Esophagus muscularis mucosa (tissue), 4 donors: ENCODE measurements at regions not wholly inside any gene's neighbourhood (a gene's known extent, or its start where the extent isn't known, plus 50 kb on each side); places are given as distances from the start of the nearest gene placed in this dataset.

ENCODE experiments used
- DNase-seq: peaks from one replicate; pipeline ENCODE4 v3.0.0-alpha.2; 2017; ENCODE audit errors: extremely low spot score
- H3K27ac ChIP-seq, 4 donors: fragments of 200-600 bp; sonication (generic); replicated peaks in 1 of 4; 1 replicate in 3 of 4; 2 replicates in 1 of 4; pipeline ENCODE4 v1.5.1; 2016 to 2019; ENCODE audit warnings: mild to moderate bottlenecking in 1 of 4
- H3K27me3 ChIP-seq, 4 donors: fragments of 200-600 bp; sonication (generic); one replicate each; pipeline versions ENCODE4 v1.5.1 to v1.6.0; 2016 to 2019
- H3K36me3 ChIP-seq, 4 donors: fragments of 200-600 bp; sonication (generic); one replicate each; pipeline ENCODE4 v1.5.1; 2016 to 2019
- H3K4me1 ChIP-seq, 4 donors: fragments of 200-600 bp; sonication (generic); one replicate each; pipeline ENCODE4 v1.5.1; 2016 to 2019
- H3K4me3 ChIP-seq, 4 donors: fragments of 200-600 bp; sonication (generic); 1 replicate in 2 of 4; 2 replicates in 2 of 4; pipeline ENCODE4 v1.5.1; 2016 to 2019; ENCODE audit warnings: mild to moderate bottlenecking in 4 of 4, moderate library complexity in 1 of 4
- H3K9me3 ChIP-seq, 4 donors: fragments of 200-600 bp; sonication (generic); 1 replicate in 3 of 4; 2 replicates in 1 of 4; pipeline ENCODE4 v1.5.1; 2016 to 2019
- CTCF ChIP-seq, 3 experiments: fragments of 200-600 bp in 2 of 3; fragments of 450-650 bp in 1 of 3; sonication (generic) in 2 of 3; IDR thresholded peaks; one replicate each; pipeline ENCODE4 v1.5.1; 2017 to 2019; ENCODE audit warnings: antibody characterized with exemption in 3 of 3, mild to moderate bottlenecking in 2 of 3, moderate library complexity in 1 of 3
- EP300 ChIP-seq: sonication (generic); formaldehyde crosslinking; IDR thresholded peaks from one replicate; pipeline ENCODE4 v1.6.1; 2017; ENCODE audit warnings: antibody characterized with exemption
- POLR2A ChIP-seq: fragments of 450-650 bp; IDR thresholded peaks from one replicate; pipeline ENCODE4 v1.6.1; 2017; ENCODE audit warnings: antibody characterized with exemption, moderate library complexity, mild to moderate bottlenecking, low read depth
- POLR2AphosphoS5 ChIP-seq, 2 donors: sonication (generic); formaldehyde crosslinking; IDR thresholded peaks; one replicate each; pipeline ENCODE4 v1.6.1; 2017; ENCODE audit warnings: antibody characterized with exemption in 2 of 2
- WGBS: methylation state at CpG from one replicate; pipeline ENCODE4 v1.1.5; 2018; 5-methylcytosine and 5-hydroxymethylcytosine counted together
- intact Hi-C: fragments of 100-400 bp; cut with DNase I; formaldehyde crosslinking; loops from one replicate; pipeline ENCODE4 v1.15.1; 2023

- no peak for DNase-seq
- 63% methylated on average over 6 of the region's 6 CpGs for WGBS
- Histone ChIP-seq H3K27me3 (peaks cover 0 to 4% (median 0%) of the 10 kb centered on the region in 4 donors), H3K36me3 (no peaks in the 10 kb centered on the region), H3K9me3 (no peaks in the 10 kb centered on the region), H3K4me1 (no peaks in the 10 kb centered on the region), H3K4me3 (no peak overlapping the region), H3K27ac (no peak overlapping the region)
- intact Hi-C loops = no loop called here
- TF ChIP-seq EP300 = no peak
- TF ChIP-seq POLR2A = no peak
- no peak for TF ChIP-seq POLR2AphosphoS5 (IDR thresholded peaks at IDR 0.05)
- TF ChIP-seq CTCF (IDR thresholded peaks at IDR 0.05) = no peak
Measured at GRCh38 chr17:65312718-65313377, 175.7 kb downstream of the RGS9 start.

- H3K4me3 ChIP-seq = no peak overlapping the region
Measured at GRCh38 chr17:65311261-65311660, 174.1 kb downstream of the RGS9 start.

GRCh38 chr17:65307961-65308316, 170.8 kb downstream of the RGS9 start:
- Histone ChIP-seq H3K27me3 (no peaks in the 10 kb centered on the region), H3K27ac (no peak overlapping the region), H3K4me1 (no peaks in the 10 kb centered on the region), H3K4me3 (no peak overlapping the region), H3K9me3 (no peaks in the 10 kb centered on the region), H3K36me3 (no peaks in the 10 kb centered on the region)
- no peak for DNase-seq
- 90% methylated on average over 3 of the region's 3 CpGs for WGBS
- intact Hi-C loops = no loop called here
- TF ChIP-seq POLR2A (no peak), CTCF (IDR thresholded peaks at IDR 0.05) (no peak), EP300 (no peak), POLR2AphosphoS5 (IDR thresholded peaks at IDR 0.05) (no peak)

More at GRCh38 chr17:65311261-65311660, 174.1 kb downstream of the RGS9 start:
- Histone ChIP-seq H3K36me3 (no peaks in the 10 kb centered on the region), H3K27me3 (peaks cover 0 to 4% (median 0%) of the 10 kb centered on the region in 4 donors), H3K27ac (no peak overlapping the region), H3K9me3 (no peaks in the 10 kb centered on the region), H3K4me1 (no peaks in the 10 kb centered on the region)
- no peak for DNase-seq
- TF ChIP-seq EP300 (no peak), POLR2AphosphoS5 (IDR thresholded peaks at IDR 0.05) (no peak), POLR2A (no peak), CTCF (IDR thresholded peaks at IDR 0.05) (no peak)
- intact Hi-C loops = no loop called here
- WGBS = 90% methylated on average over 5 of the region's 5 CpGs

- no peak overlapping the region for H3K27ac ChIP-seq
- no peaks in the 10 kb centered on the region for H3K36me3 ChIP-seq
- no peak overlapping the region for H3K4me3 ChIP-seq
- no peak for DNase-seq
- H3K27me3 ChIP-seq = no peaks in the 10 kb centered on the region
- TF ChIP-seq POLR2AphosphoS5 (IDR thresholded peaks at IDR 0.05) (no peak), EP300 (no peak), CTCF (IDR thresholded peaks at IDR 0.05) (no peak), POLR2A (no peak)
- intact Hi-C loops = no loop called here
- H3K9me3 ChIP-seq = no peaks in the 10 kb centered on the region
- WGBS = 78% methylated on average over 9 of the region's 9 CpGs
- no peaks in the 10 kb centered on the region for H3K4me1 ChIP-seq
Measured at GRCh38 chr17:65307081-65307960, 170.2 kb downstream of the RGS9 start.
